Rectal smooth muscle tissue (tissue), 1 donor: ENCODE measurements at regions not wholly inside any gene's neighbourhood (a gene's known extent, or its start where the extent isn't known, plus 50 kb on each side); places are given as distances from the start of the nearest gene placed in this dataset.
"Not testable (repeated sequence)": the region's sequence is repeated elsewhere in the genome, so short reads cannot be mapped to it uniquely, and the experiment has no call there.

Source experiments
- H3K27ac ChIP-seq: one replicate; pipeline ENCODE4 v1.7.0; 2013; ENCODE audit warnings: low read depth, low read length, inconsistent platforms
- H3K27me3 ChIP-seq: one replicate; pipeline ENCODE4 v1.7.0; 2013; ENCODE audit warnings: low read length; ENCODE audit not compliant: control insufficient read depth, insufficient read depth
- H3K36me3 ChIP-seq: one replicate; pipeline ENCODE4 v1.7.0; 2013; ENCODE audit warnings: low read length; ENCODE audit not compliant: control insufficient read depth, insufficient read depth
- H3K4me1 ChIP-seq: one replicate; pipeline ENCODE4 v1.7.0; 2013; ENCODE audit warnings: low read length; ENCODE audit not compliant: control insufficient read depth, insufficient read depth
- H3K4me3 ChIP-seq: one replicate; pipeline ENCODE4 v1.7.0; 2013; ENCODE audit warnings: low read length
- H3K9ac ChIP-seq: one replicate; pipeline ENCODE4 v1.7.0; 2013; ENCODE audit warnings: low read length

DNA sequence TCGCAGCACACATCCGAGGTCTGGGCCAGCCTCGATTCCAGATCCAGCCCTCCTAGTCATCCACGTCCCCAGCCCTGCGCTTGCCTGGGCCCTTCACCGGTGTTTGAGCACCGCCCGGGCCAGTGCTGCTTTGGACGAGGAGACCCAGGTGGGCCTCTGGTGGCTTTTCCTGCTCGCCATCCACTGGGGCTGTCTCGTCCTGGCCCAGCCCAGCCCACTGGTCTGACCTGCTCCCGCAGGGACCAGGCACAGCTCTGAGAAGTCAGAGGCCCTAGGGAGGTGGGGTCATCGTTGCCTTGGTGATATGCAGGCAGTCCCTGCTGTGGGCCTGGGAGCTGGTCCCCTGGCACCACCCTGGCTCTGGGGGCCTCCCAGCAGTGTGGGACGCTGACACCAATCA, 200.8 kb downstream of the USP22 start:
- H3K9ac ChIP-seq, H3K36me3 ChIP-seq, H3K4me3 ChIP-seq, H3K27ac ChIP-seq, H3K27me3 ChIP-seq, H3K4me1 ChIP-seq: not testable (repeated sequence)

DNA sequence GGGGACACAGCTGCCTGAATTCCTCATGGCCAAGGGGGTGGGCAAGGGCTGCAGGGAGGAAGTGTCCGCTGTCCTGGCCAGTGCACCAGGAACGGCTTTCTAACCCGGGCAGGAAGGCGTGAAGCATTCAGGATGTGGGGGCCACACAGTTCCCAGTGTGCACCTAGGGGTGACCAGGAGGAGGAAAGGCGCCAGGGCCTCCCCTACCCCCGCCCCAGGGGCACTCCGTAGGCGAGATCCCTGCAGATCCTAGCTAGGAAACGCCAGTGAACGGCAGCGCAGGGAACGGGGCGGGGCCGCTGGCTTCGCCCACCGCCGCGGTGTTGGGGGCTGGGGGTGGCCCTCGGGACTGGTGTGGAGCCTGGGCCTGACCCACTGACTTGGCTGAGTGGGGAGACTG, 199.6 kb downstream of the USP22 start:
- not testable (repeated sequence) for H3K27ac ChIP-seq, H3K9ac ChIP-seq, H3K36me3 ChIP-seq, H3K4me1 ChIP-seq, H3K4me3 ChIP-seq, H3K27me3 ChIP-seq

DNA sequence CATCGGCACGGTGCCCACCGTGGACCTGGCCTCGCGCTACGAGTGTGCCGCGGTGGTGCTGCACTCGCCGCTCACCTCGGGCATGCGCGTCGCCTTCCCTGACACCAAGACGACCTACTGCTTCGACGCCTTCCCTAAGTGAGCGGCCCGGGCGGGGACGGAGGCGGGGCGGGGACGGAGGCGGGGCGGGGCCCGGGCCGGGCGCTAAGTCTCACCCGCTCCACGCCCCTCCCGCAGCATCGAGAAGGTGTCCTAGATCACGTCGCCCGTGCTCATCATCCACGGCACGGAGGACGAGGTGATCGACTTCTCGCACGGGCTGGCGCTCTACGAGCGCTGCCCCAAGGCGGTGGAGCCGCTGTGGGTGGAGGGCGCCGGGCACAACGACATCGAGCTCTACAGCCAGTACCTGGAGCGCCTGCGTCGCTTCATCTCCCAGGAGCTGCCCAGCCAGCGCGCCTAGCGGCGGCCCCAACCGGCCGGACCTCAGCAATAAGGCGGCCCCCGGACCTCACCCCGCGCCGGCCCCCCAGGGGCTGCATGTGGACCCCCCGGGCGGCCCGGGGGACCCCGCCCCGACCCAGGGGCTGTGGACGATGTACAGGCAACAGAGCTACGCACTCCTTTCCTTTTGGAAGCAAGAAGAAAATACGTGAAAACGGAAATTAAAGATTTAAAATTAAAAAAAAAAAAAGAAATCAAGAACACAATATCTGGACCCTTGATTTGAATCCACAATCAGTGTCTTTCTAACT, 198.8 kb downstream of the USP22 start:
- not testable (repeated sequence) for H3K36me3 ChIP-seq, H3K4me3 ChIP-seq, H3K9ac ChIP-seq, H3K4me1 ChIP-seq, H3K27ac ChIP-seq, H3K27me3 ChIP-seq

DNA sequence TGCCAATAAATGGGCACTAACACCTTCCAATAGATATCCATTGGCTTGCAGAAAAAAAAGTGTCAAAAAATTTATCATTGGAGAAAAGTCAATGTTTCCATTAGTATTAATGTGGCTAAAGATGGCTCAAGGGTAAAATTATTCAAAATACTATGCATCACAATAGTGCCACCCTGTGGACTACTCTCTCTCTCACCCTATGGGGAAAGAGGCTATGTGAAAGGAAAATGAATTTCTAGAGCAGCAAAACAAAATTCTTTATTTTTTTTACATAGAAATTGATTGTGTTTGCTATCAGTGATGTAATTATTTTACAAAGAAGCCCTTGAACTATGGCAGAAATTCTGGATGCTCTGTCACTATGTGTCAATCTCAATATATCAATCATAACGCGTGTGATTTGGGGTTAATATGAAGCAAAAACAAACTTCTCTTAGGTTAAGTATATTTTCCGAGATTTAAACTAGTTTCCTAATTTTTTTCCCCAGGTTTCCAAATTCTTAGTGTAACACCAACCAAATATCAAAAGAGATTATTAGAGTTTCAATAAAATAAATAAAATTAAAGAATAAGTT, 193.9 kb downstream of the USP22 start:
- H3K36me3 ChIP-seq, H3K4me1 ChIP-seq, H3K27me3 ChIP-seq, H3K9ac ChIP-seq, H3K4me3 ChIP-seq, H3K27ac ChIP-seq: not testable (repeated sequence)

DNA sequence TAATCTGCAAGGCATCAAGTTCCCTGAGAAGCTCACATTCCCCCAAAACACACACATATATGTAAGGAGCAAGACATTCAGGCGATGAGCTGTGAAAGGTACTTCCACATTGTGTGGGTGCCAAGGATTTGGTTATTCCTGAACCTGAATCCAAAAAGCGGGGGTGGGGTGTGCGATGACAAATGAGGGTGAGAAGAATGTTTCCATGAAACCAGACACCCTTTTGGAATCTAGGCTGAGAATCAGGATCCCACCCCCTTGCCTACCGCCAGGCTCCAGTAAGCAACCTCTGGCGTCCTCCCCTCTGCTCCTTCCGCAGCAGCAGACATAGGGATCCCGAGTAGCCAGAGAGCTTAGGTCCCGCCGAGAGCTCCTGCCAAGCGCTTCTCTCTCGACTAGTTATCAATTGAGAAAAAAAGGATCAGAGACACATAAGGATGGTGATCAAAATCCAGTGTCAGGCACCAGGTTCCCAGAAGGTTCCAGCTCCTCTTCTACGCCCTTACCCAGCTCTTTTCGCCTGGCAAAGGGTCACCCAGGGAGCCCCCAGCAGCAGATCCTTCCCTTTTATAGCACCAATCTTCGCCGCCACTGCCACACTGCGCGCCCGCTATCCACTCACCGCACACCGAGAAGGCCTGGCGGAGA, 191.1 kb downstream of the USP22 start:
- not testable (repeated sequence) for H3K9ac ChIP-seq, H3K36me3 ChIP-seq, H3K4me1 ChIP-seq, H3K27me3 ChIP-seq
- H3K27ac ChIP-seq = peak overlapping the region; percentile 85
- peak overlapping the region; percentile 37 for H3K4me3 ChIP-seq

DNA sequence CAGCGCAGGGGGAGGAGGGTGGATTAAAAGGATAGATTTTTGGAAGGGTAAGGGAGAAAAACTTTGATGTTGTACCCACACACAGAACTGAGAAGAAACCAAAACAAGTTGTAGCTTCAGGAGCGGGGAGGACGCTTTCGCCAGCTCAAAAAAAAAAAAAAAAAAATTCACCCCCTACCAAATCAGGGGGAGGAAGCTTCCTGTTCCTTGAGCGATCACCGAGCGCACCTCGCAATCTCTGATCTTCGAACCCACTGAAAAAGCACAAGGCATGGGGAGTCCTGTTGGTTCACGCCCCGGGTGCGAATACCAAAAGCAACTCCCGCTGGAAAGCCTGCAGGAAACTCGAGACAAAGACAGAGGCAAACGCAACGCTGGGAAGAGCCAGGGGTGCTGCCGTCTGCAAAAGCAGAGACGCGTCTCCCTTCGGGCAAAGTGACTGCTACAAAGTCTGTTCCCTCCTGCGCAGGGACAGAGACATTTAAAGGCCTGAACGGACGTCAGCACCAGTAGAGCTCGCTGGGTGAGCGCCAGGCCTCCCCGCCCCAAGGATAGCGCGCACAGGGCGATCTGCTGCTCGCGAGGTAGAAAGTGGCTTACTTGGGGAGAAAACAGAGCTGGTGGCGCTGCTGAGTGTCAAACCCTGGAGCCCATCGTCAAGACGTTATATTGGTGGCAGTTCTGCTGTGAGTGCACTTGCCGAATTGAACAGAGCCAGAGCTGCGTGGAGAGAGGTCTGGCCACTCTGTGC, 190.4 kb downstream of the USP22 start:
- H3K4me1 ChIP-seq = no peaks in the 10 kb centered on the region
- no peaks in the 10 kb centered on the region for H3K36me3 ChIP-seq
- peaks cover 7% of the 10 kb centered on the region for H3K27me3 ChIP-seq
- H3K9ac ChIP-seq = no peak overlapping the region
- peak overlapping the region; percentile 85 for H3K27ac ChIP-seq
- H3K4me3 ChIP-seq = peak overlapping the region; percentile 65

DNA sequence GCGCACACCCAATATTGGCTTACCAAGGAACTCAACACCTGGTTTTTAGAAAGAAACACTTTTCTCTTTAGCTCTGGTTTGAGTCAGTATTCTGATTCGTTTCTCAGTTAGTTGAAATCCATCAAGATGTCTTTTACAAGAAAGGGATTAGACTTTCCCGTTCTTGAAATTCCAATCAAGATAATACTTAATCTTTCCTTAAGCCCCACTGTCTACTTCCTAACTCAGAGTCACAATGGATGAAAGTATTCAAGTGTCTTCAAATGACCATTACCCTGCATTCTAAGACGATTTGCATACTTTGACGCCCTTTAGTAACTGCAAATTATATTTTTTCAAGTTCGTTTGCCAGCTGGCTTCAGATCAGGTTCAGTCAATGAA, 189.8 kb downstream of the USP22 start:
- Histone ChIP-seq H3K27ac (peak overlapping the region; percentile 85), H3K27me3 (peaks cover 7% of the 10 kb centered on the region), H3K4me1 (no peaks in the 10 kb centered on the region), H3K36me3 (no peaks in the 10 kb centered on the region), H3K9ac (no peak overlapping the region), H3K4me3 (peak overlapping the region; percentile 65)

DNA sequence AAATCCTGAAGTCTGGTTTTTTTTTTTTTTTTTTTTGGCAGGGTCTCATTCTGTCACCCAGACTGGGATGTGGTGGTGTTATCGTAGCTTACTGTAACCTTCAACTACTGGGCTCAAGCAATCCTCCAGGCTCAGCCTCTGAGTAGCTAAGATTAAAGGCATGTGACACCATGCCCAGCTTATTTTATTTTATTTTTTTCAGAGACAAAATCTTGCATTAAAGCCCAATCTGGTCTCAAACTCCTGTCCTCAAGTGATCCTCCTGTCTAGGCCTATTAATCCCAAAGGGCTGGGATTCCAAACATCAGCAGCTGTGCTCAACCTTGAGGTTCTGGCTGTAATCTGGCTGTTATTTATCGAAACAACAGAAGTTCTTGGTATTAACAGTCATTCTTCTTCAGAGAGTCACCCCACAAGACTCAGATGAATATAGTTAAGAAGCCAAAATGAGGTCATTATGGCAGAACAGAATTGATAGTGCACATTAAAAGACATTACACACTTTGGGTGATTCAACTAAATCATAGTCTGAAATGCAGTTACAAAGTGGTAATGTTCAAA, 186.8 kb downstream of the USP22 start:
- H3K27ac ChIP-seq, H3K36me3 ChIP-seq, H3K9ac ChIP-seq, H3K4me1 ChIP-seq, H3K4me3 ChIP-seq, H3K27me3 ChIP-seq: not testable (repeated sequence)

DNA sequence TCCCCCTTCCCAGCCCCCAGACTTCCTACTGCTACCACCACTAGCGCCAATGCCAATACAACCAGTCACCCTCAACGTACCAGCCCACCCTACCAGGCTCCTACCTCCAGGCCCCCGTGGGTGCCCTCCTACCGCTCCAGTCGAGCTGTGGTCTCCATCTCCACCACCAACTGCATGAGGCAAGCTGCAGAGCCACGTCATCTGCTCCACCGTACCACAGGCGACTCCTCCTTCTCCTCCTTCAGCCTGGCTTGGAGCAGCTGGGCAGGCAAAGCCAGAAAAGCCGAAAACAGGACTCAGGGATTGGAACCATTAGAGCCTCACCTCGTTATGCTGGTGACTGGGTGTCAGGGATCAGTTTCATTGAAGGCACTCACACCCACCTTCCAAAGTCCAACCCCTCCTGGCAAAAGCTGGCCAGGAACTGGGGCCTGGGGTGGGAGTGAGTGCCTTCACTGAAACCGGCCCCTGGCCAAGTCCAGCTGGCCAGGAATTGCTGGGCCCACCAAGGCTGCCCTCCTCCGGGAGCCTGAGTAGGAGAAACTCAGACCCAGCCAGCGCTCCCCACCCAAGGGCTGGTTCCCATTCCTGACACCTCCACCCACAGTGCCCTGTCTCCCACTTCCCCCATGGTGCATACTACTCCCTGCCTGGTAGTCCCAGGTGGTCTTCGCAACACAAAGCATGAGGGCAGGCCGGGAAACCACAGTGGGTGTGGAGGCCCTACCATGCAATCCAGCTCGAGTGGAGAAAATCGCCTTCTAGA, 176.2 kb downstream of the USP22 start:
- not testable (repeated sequence) for H3K4me1 ChIP-seq, H3K36me3 ChIP-seq, H3K9ac ChIP-seq, H3K4me3 ChIP-seq, H3K27ac ChIP-seq, H3K27me3 ChIP-seq

DNA sequence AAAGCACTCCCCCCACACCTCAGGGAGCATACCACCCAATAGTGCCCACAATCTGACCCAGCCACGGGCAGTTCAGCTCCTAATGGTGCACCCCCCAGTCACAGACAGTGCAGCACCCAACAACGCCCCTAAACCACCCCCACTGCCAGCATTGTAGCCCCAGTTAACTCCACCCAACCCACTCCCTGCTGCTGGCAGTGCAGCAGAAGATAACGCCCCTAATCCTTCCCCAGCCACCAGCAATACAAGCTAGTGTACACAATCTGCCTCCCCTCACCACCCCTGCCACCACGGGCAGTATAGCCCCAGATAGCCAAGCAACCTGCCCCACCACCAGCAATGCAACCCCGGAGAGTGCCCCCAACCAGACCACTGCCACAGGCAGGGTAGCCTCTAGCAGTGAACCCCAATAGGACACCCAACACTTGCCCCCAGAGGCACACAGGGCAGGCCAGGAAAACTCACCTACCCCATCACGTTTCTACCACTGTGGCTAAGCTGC, 175.3 kb downstream of the USP22 start:
- not testable (repeated sequence) for H3K9ac ChIP-seq, H3K36me3 ChIP-seq, H3K27ac ChIP-seq, H3K4me3 ChIP-seq, H3K27me3 ChIP-seq, H3K4me1 ChIP-seq

DNA sequence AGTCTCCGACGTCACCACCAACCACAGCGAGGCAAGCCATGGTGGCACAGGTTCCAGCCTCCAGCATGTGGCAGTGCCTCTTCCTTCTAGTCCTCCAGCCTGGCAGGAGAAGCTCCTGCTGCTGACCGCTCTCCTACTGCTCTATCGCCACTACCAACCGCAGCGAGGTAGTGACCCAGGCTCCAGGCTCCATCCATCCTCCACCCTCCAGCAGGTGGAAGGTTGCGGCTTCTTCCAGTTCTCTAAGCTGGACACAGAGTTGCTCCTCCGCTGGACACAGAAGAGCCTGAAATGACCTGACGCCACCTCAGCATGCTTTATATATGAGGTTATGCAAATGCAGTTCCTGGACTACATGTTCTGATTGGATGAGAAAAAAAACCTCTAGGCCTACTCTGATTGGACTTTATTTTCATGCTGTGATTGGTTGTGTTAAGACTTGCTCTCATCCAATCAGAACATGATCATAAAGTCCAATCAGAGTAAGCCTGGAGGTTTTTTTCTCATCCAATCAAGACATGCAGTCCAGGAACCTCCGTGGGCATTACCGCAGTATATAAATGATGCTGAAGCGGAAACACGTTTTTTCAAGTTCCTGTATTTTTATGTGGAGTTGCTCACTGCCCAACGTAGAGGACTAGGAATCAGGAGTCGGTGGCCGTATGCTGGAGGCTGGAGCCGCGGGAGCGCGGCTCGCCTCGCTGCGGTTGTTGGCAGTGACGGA, 174.7 kb downstream of the USP22 start:
- H3K36me3 ChIP-seq = not testable (repeated sequence)

More for the DNA sequence above, 174.7 kb downstream of the USP22 start:
- H3K27me3 ChIP-seq, H3K4me3 ChIP-seq, H3K9ac ChIP-seq, H3K4me1 ChIP-seq, H3K27ac ChIP-seq: not testable (repeated sequence)
